Neutrophil (primary cell): ENCODE measurements at regions not wholly inside any gene's neighbourhood (a gene's known extent, or its start where the extent isn't known, plus 50 kb on each side); places are given as distances from the start of the nearest gene placed in this dataset.

Experiments used
- H3K27ac ChIP-seq: fragments of 200-600 bp; sonication (generic); 2 replicates; pipeline ENCODE4 v1.5.1; 2016; ENCODE audit warnings: mild to moderate bottlenecking, moderate library complexity
- H3K27me3 ChIP-seq: fragments of 200-600 bp; sonication (generic); 2 replicates; pipeline ENCODE4 v1.6.0; 2016; ENCODE audit warnings: mild to moderate bottlenecking
- H3K36me3 ChIP-seq: fragments of 200-600 bp; sonication (generic); 2 replicates; pipeline ENCODE4 v1.5.1; 2017
- H3K4me1 ChIP-seq, 2 experiments: fragments of 200-600 bp in 1 of 2; sonication (generic) in 1 of 2; 1 replicate in 1 of 2; 2 replicates in 1 of 2; pipeline versions ENCODE4 v1.5.1 to v1.6.1; 2013 to 2016; ENCODE audit warnings: low read depth in 1 of 2, low read length in 1 of 2, mild to moderate bottlenecking in 1 of 2, moderate library complexity in 1 of 2; ENCODE audit not compliant: control insufficient read depth in 1 of 2, insufficient read depth in 1 of 2
- H3K4me3 ChIP-seq, 2 experiments: fragments of 200-600 bp in 1 of 2; sonication (generic) in 1 of 2; 1 replicate in 1 of 2; 2 replicates in 1 of 2; pipeline ENCODE4 v1.5.1; 2013 to 2016; ENCODE audit warnings: low read depth in 1 of 2, low read length in 1 of 2, mild to moderate bottlenecking in 1 of 2, moderate library complexity in 1 of 2
- H3K9me3 ChIP-seq: fragments of 200-600 bp; sonication (generic); 2 replicates; pipeline ENCODE4 v1.5.1; 2016
- CTCF ChIP-seq: fragments of 200-600 bp; sonication (generic); IDR thresholded peaks from 2 replicates; pipeline ENCODE4 v1.5.1; 2016; ENCODE audit warnings: antibody characterized with exemption

GRCh38 chr20:59110607-59111006, 53.0 kb upstream of the ZNF831 start:
- Histone ChIP-seq H3K36me3 (no peaks in the 10 kb centered on the region), H3K9me3 (no peaks in the 10 kb centered on the region), H3K27ac (no peak overlapping the region), H3K4me1 (peaks cover 1 to 10% of the 10 kb centered on the region in 2 experiments), H3K4me3 (no peak overlapping the region), H3K27me3 (no peaks in the 10 kb centered on the region)
- TF ChIP-seq CTCF, result no peak

- no peaks in the 10 kb centered on the region for H3K9me3 ChIP-seq
- TF ChIP-seq CTCF, result no peak
- H3K4me1 ChIP-seq, result peaks cover 48 to 55% of the 10 kb centered on the region in 2 experiments
- H3K27ac ChIP-seq, result peak overlapping the region; percentile 91
- no peaks in the 10 kb centered on the region for H3K36me3 ChIP-seq
- no peak overlapping the region for H3K4me3 ChIP-seq
- no peaks in the 10 kb centered on the region for H3K27me3 ChIP-seq
Observed at GRCh38 chr20:59105581-59105980, 58.0 kb upstream of the ZNF831 start.

- Histone ChIP-seq H3K4me3 (peak overlapping the region in 1 of 2 experiments; percentile 1), H3K27ac (peak overlapping the region; percentile 91), H3K4me1 (peaks cover 48 to 55% of the 10 kb centered on the region in 2 experiments), H3K36me3 (no peaks in the 10 kb centered on the region), H3K27me3 (no peaks in the 10 kb centered on the region), H3K9me3 (no peaks in the 10 kb centered on the region)
- no peak for TF ChIP-seq CTCF
Observed at GRCh38 chr20:59104831-59105230, 58.8 kb upstream of the ZNF831 start.

- Histone ChIP-seq H3K27ac (peak overlapping the region; percentile 91), H3K9me3 (no peaks in the 10 kb centered on the region), H3K4me3 (peak overlapping the region in 1 of 2 experiments; percentile 49), H3K4me1 (peaks cover 48 to 55% of the 10 kb centered on the region in 2 experiments), H3K36me3 (no peaks in the 10 kb centered on the region), H3K27me3 (no peaks in the 10 kb centered on the region)
- no peak for TF ChIP-seq CTCF
Observed at GRCh38 chr20:59103573-59103972, 60.0 kb upstream of the ZNF831 start.

GRCh38 chr20:59102841-59103299, 60.3 kb upstream of the PRELID3B start:
- peak overlapping the region; percentile 91 for H3K27ac ChIP-seq
- H3K9me3 ChIP-seq, result no peaks in the 10 kb centered on the region
- peak overlapping the region; percentile 12 to 49 for H3K4me3 ChIP-seq

More at GRCh38 chr20:59102841-59103299, 60.3 kb upstream of the PRELID3B start:
- no peak for TF ChIP-seq CTCF
- Histone ChIP-seq H3K36me3 (no peaks in the 10 kb centered on the region), H3K27me3 (no peaks in the 10 kb centered on the region), H3K4me1 (peaks cover 48 to 55% of the 10 kb centered on the region in 2 experiments)
